ENCODE measurements at regions not wholly inside any gene's neighbourhood (a gene's known extent, or its start where the extent isn't known, plus 50 kb on each side); places are given as distances from the start of the nearest gene placed in this dataset.
A peak's percentile ranks its signal among the peaks of the same experiment; 100 is the strongest.

GRCh38 chr6:122151066-122151465 lies 248.4 kb upstream of the HSF2 start:
- no peaks in the 10 kb centered on the region for H3K27me3 ChIP-seq
- no peak overlapping the region for H3K27ac ChIP-seq
- DNase-seq (ENCODE audit: low read depth in 1 of 2, low spot score in 1 of 2), result no peak
- peaks cover 15% of the 10 kb centered on the region for H3K4me1 ChIP-seq (ENCODE audit: low read depth)
- no peak for TF ChIP-seq CTCF (IDR thresholded peaks at IDR 0.05; ENCODE audit: low read depth, low read length)
- H3K9me3 ChIP-seq (ENCODE audit: low read depth), result no peaks in the 10 kb centered on the region
- no peak overlapping the region for H3K4me3 ChIP-seq
- H3K36me3 ChIP-seq, result no peaks in the 10 kb centered on the region

- TF ChIP-seq CTCF (IDR thresholded peaks at IDR 0.05; ENCODE audit: low read depth, low read length), result no peak
- Histone ChIP-seq H3K36me3 (no peaks in the 10 kb centered on the region), H3K4me1 (ENCODE audit: low read depth) (peaks cover 15% of the 10 kb centered on the region), H3K27me3 (no peaks in the 10 kb centered on the region), H3K4me3 (no peak overlapping the region), H3K27ac (no peak overlapping the region), H3K9me3 (ENCODE audit: low read depth) (no peaks in the 10 kb centered on the region)
- DNase-seq (ENCODE audit: low read depth in 1 of 2, low spot score in 1 of 2), result no peak
These were observed 247.7 kb upstream of the HSF2 start for GRCh38 chr6:122151763-122152162.

- Histone ChIP-seq H3K27me3 (no peaks in the 10 kb centered on the region), H3K4me3 (no peak overlapping the region), H3K4me1 (ENCODE audit: low read depth) (peaks cover 9% of the 10 kb centered on the region), H3K36me3 (no peaks in the 10 kb centered on the region), H3K27ac (no peak overlapping the region), H3K9me3 (ENCODE audit: low read depth) (no peaks in the 10 kb centered on the region)
- no peak for TF ChIP-seq CTCF (IDR thresholded peaks at IDR 0.05; ENCODE audit: low read depth, low read length)
- DNase-seq (ENCODE audit: low read depth in 1 of 2, low spot score in 1 of 2), result peak in 1 of 2 donors; percentile 32
These were observed 245.9 kb upstream of the HSF2 start for GRCh38 chr6:122153557-122153956.

- no peaks in the 10 kb centered on the region for H3K27me3 ChIP-seq
- no peak overlapping the region for H3K4me3 ChIP-seq
- no peak for DNase-seq (ENCODE audit: low read depth in 1 of 2, low spot score in 1 of 2)
- no peak for TF ChIP-seq CTCF (IDR thresholded peaks at IDR 0.05; ENCODE audit: low read depth, low read length)
- H3K27ac ChIP-seq, result no peak overlapping the region
- H3K9me3 ChIP-seq (ENCODE audit: low read depth), result no peaks in the 10 kb centered on the region
- peaks cover 9% of the 10 kb centered on the region for H3K4me1 ChIP-seq (ENCODE audit: low read depth)
- H3K36me3 ChIP-seq, result no peaks in the 10 kb centered on the region
These were observed 245.3 kb upstream of the HSF2 start for GRCh38 chr6:122154155-122154554.

GRCh38 chr6:122154912-122155575 lies 244.4 kb upstream of the HSF2 start:
- Histone ChIP-seq H3K9me3 (ENCODE audit: low read depth) (no peaks in the 10 kb centered on the region), H3K36me3 (no peaks in the 10 kb centered on the region), H3K4me3 (no peak overlapping the region), H3K4me1 (ENCODE audit: low read depth) (peaks cover 9% of the 10 kb centered on the region), H3K27me3 (no peaks in the 10 kb centered on the region), H3K27ac (no peak overlapping the region)
- DNase-seq (ENCODE audit: low read depth in 1 of 2, low spot score in 1 of 2), result no peak
- no peak for TF ChIP-seq CTCF (IDR thresholded peaks at IDR 0.05; ENCODE audit: low read depth, low read length)

Measured in cardiac muscle cell (in vitro differentiated cells and primary cell).